ENCODE measurements at regions not wholly inside any gene's neighbourhood (a gene's known extent, or its start where the extent isn't known, plus 50 kb on each side); places are given as distances from the start of the nearest gene placed in this dataset.

- Histone ChIP-seq H3K9me1 (replicated peaks; ENCODE audit: control insufficient read depth, extremely low read depth, insufficient read depth, low read length) (no peaks in the 10 kb centered on the region), H3K4me1 (ENCODE audit: control insufficient read depth, extremely low read depth, insufficient read depth, low read length) (peaks cover 12% of the 10 kb centered on the region), H3K4me3 (replicated peaks in 1 of 3; ENCODE audit: insufficient read depth in 1 of 3, low read depth in 1 of 3, low read length in 3 of 3) (no peak overlapping the region), H3K27me3 (ENCODE audit: control insufficient read depth in 2 of 2, insufficient read depth in 2 of 2, low read length in 2 of 2) (no peaks in the 10 kb centered on the region), H3K36me3 (ENCODE audit: control insufficient read depth in 2 of 2, extremely low read depth in 1 of 2, insufficient read depth in 2 of 2, low read length in 2 of 2) (no peaks in the 10 kb centered on the region), H3K4me2 (ENCODE audit: insufficient read depth, low read length) (no peak overlapping the region), H2AFZ (ENCODE audit: low read depth, low read length) (no peak overlapping the region), H3K9ac (replicated peaks; ENCODE audit: extremely low read depth, insufficient read depth, low read length) (no peak overlapping the region), H3K27ac (ENCODE audit: insufficient read depth, low read depth, low read length) (no peak overlapping the region), H4K20me1 (replicated peaks; ENCODE audit: control insufficient read depth, extremely low read depth, insufficient read depth, low read length) (no peaks in the 10 kb centered on the region), H3K9me3 (replicated peaks; ENCODE audit: control insufficient read depth, insufficient read depth, low read length) (no peaks in the 10 kb centered on the region), H3K79me2 (ENCODE audit: control insufficient read depth, insufficient read depth, low read length) (no peaks in the 10 kb centered on the region)
- FAIRE-seq (no peak), DNase-seq (ENCODE audit: low read depth, low spot score) (no peak)
- dilution Hi-C loops (cut with MboI; ENCODE audit: extremely low pct_ligation_motif_present, low sequenced_read_pairs) (no loop called here), intact Hi-C loops (cut with micrococcal nuclease) (no loop called here)
- POLR2A ChIA-PET, result no interaction called here
- CTCF ChIA-PET, result interaction anchor here (0.6 to 1.7 kb wide), 5 partner anchors 11 to 496 kb away, joined by 3 to 5 read pairs (median 4); no protein-coding TSS in a partner anchor
- TF ChIP-seq GATA2 (IDR thresholded peaks at IDR 0.05; ENCODE audit: insufficient read depth, insufficient read length, low read depth, low read length) (no peak), CTCF (IDR thresholded peaks at IDR 0.05; ENCODE audit: extremely low read depth in 1 of 2, insufficient read depth in 1 of 2, low read depth in 1 of 2, low read length in 2 of 2) (no peak), EZH2 (IDR thresholded peaks at IDR 0.05; ENCODE audit: borderline replicate concordance, low read depth, low read length, severe bottlenecking) (no peak), JUN (IDR thresholded peaks at IDR 0.05; ENCODE audit: borderline replicate concordance, insufficient read depth, insufficient read length, low read depth) (no peak), FOS (IDR thresholded peaks at IDR 0.05; ENCODE audit: borderline replicate concordance, insufficient read depth, low read length) (no peak), MYC (IDR thresholded peaks at IDR 0.05; ENCODE audit: low read depth, low read length) (no peak), POLR2AphosphoS5 (IDR thresholded peaks at IDR 0.05; ENCODE audit: insufficient read depth, low read depth, low read length) (no peak), MAX (IDR thresholded peaks at IDR 0.05; ENCODE audit: insufficient read depth, insufficient read length) (no peak), POLR2A (IDR thresholded peaks at IDR 0.05; ENCODE audit: low read depth, low read length) (no peak)
- no TSS peak for BruUV-seq (replicated peaks)
Observed at GRCh38 chr12:46567667-46568066, 195.1 kb upstream of the SLC38A2 start.

Measured in endothelial cell of umbilical vein (primary cell).